SK-N-SH treated with all-trans-retinoic acid at 6 μM for 48 hours (cell line): ENCODE measurements at regions not wholly inside any gene's neighbourhood (a gene's known extent, or its start where the extent isn't known, plus 50 kb on each side); places are given as distances from the start of the nearest gene placed in this dataset.

Experiments
- CSDC2 ChIP-seq: fragments of 250-450 bp; sonication (Bioruptor Pico); IDR thresholded peaks from 2 replicates; pipeline ENCODE4 v1.5.0; 2020; ENCODE audit warnings: mild to moderate bottlenecking, moderate library complexity
- CSRNP3 ChIP-seq: fragments of 250-450 bp; sonication (Bioruptor Pico); IDR thresholded peaks from 2 replicates; pipeline ENCODE4 v1.5.1; 2021; ENCODE audit warnings: mild to moderate bottlenecking, moderate library complexity
- PATZ1 ChIP-seq: fragments of 250-450 bp; sonication (Bioruptor Pico); IDR thresholded peaks from 2 replicates; pipeline ENCODE4 v1.8.0; 2020; ENCODE audit warnings: mild to moderate bottlenecking, moderate library complexity, borderline replicate concordance
- PPARA ChIP-seq: fragments of 250-450 bp; sonication (Bioruptor Pico); IDR thresholded peaks from 2 replicates; pipeline ENCODE4 v1.5.0; 2020; ENCODE audit warnings: mild to moderate bottlenecking, borderline replicate concordance
- RARB ChIP-seq: fragments of 250-450 bp; sonication (Bioruptor Pico); IDR thresholded peaks from 2 replicates; pipeline ENCODE4 v1.8.0; 2021; ENCODE audit warnings: mild to moderate bottlenecking, moderate library complexity
- ZFP3 ChIP-seq: fragments of 250-450 bp; sonication (Bioruptor Pico); IDR thresholded peaks from 2 replicates; pipeline ENCODE4 v1.5.0; 2020; ENCODE audit warnings: mild to moderate bottlenecking, moderate library complexity
- ZFP30 ChIP-seq: fragments of 450-650 bp; formaldehyde crosslinking; IDR thresholded peaks from 2 replicates; pipeline ENCODE4 v1.5.0; 2022; ENCODE audit warnings: mild to moderate bottlenecking, moderate library complexity
- ZNF70 ChIP-seq: fragments of 450-650 bp; formaldehyde crosslinking; IDR thresholded peaks from 2 replicates; pipeline ENCODE4 v1.5.0; 2020; ENCODE audit warnings: mild to moderate bottlenecking, moderate library complexity
- ZNF8 ChIP-seq: fragments of 450-650 bp; formaldehyde crosslinking; IDR thresholded peaks from 2 replicates; pipeline ENCODE4 v1.5.0; 2020; ENCODE audit warnings: mild to moderate bottlenecking, moderate library complexity

GRCh38 chr14:87181288-87181687 is 811.7 kb downstream of the GALC start:
- TF ChIP-seq CSDC2 (CRISPR knock-in tag): no peak
- TF ChIP-seq ZFP3 (CRISPR knock-in tag): no peak
- no peak for TF ChIP-seq ZNF8 (CRISPR knock-in tag)
- no peak for TF ChIP-seq ZFP30 (CRISPR knock-in tag)
- no peak for TF ChIP-seq PATZ1 (CRISPR knock-in tag)
- TF ChIP-seq PPARA (CRISPR knock-in tag): no peak
- TF ChIP-seq RARB (CRISPR knock-in tag): no peak
- TF ChIP-seq CSRNP3 (CRISPR knock-in tag): no peak
- no peak for TF ChIP-seq ZNF70 (CRISPR knock-in tag)
